DMS79 (cell line): ENCODE measurements at regions not wholly inside any gene's neighbourhood (a gene's known extent, or its start where the extent isn't known, plus 50 kb on each side); places are given as distances from the start of the nearest gene placed in this dataset.
"Not testable (repeated sequence)": the region's sequence is repeated elsewhere in the genome, so short reads cannot be mapped to it uniquely, and the experiment has no call there.

ENCODE experiments used
- DNase-seq: peaks from one replicate; lab custom pipeline; 2025; lab: John Stamatoyannopoulos, UW

GRCh38 chr6:68059261-68059660 is 575.8 kb upstream of the ADGRB3 start:
- DNase-seq = no peak

DNA sequence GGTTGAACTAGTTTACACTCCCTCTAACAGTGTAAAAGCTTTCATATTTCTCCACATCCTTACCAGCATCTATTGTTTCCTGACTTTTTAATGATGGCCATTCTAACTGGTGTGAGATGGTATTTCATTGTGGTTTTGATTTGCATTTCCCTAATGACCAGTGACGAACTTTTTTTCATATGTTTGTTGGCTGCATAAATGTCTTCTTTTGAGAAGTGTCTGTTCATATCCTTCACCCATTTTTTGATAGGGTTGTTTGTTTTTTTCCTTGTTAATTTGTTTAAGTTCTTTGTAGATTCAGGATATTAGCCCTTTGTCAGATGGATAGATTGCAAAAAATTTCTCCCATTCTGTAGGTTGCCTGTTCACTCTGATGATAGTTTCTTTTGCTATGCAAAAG is 578.5 kb upstream of the ADGRB3 start:
- not testable (repeated sequence) for DNase-seq

DNA sequence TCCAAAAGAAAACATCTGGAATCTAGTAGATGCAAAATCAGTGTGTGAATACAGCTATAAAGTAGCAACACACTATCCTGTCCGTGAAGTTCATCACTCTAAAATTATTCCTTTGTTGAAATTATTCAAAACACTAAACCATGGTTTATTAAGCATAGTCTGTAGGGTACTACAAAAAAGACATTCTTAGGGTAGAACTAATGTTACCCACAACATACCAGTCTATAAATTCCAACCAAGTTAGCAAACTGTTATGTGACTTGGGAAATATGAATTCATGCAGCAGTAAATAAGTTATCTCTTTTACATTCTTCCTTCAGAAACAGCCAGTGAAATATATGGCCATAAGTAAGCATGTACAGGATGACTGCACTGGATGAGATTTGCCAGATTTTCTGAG is 580.3 kb upstream of the ADGRB3 start:
- no peak for DNase-seq

DNA sequence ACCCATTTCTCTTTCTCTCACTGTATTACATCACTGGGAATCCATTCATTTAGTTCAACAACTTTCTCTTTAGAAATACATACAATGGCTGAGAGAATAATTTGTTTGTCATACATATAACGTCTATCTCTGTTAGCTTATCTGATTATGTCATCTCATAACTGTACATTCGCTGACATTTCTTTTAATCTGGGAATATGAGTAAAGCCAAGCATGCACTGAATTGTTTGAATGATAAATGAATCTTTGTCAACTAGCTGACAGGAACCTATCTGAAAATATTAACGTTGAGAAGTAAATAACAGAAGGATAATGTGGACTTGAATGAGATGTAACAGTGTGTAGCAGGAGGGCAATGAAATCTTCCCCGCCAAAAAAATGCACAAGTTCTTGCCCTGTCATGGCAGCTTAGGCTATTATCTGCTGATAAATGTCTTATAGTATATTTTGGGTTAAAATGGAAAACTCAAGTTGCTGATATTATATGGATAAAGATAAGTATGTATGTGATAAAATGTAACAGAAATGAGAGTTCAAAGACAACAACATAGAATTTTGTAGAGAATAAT is 581.2 kb upstream of the ADGRB3 start:
- no peak for DNase-seq

DNA sequence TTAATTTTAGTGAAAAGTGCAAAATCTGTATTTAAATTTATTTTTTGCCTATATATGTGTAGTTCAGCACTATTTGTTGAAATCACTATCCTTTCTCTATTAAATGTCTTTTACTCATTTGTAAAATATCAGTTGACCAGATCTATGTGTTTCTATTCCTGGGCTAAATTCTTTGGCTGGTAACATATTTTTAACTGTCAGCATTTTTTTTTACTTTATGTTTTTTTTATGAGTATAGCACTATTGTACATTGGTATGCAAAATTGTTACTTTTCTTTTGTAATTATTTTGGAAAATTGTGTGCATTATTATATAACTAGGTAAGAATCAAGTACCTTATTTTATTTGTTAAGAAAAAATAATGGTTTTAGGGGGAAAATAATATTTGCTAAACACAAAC is 582.8 kb upstream of the ADGRB3 start:
- no peak for DNase-seq

DNA sequence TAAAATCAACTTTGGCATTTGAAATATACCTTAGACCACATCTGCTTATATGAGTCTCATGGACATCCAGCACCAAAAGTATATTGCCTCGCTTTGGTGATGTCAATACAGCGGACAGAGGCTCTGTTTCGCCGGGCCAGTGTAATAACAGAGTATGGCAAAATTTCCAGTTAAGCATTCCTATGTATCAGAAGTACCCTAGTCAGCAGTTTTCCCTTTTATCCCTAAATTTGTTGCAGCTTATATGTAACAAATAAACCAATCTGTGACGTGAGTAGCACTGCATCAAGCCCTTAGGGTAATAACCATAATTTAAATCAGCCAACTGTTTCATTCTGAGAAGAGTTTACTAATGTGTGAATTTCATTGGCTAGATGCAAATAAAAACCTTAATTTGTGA is 585.5 kb upstream of the ADGRB3 start:
- DNase-seq = no peak

DNA sequence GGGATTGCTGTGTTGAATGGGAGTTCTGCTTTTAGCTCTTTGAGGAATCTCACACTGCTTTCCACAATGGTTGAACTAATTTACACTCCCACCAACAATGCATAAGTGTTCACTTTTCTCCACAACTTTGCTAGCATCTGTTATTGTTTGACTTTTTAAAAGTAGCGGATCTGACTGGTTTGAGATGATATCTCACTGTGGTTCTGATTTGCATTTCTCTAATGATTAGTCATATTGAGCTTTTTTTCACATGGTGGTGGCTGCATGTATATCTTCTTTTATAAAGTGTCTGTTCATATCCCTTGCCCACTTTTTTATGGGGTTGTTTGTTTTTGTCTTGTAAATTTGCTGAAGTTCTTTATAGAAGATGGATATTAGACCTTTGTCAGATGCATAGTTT is 588.3 kb upstream of the ADGRB3 start:
- no peak for DNase-seq

GRCh38 chr6:68046302-68046701 is 588.8 kb upstream of the ADGRB3 start:
- no peak for DNase-seq

DNA sequence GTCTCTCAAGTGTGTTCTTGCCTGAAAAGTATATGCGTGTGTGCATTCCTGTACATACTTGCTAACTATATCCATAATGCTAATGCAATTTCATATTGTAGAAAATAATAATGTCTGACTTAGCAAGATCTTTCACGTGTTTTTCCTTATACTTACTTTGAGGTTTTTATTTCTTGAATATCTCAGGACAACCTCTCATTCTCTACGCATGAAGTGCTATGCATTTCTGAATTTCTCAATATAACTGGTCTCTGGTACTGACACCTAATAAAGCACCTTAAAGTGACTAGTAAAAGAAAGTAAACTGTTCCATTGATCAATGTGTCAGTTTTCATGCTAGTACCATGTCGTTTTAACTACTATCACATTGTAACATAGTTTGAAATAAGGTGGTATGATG is 589.9 kb upstream of the ADGRB3 start:
- DNase-seq = no peak

DNA sequence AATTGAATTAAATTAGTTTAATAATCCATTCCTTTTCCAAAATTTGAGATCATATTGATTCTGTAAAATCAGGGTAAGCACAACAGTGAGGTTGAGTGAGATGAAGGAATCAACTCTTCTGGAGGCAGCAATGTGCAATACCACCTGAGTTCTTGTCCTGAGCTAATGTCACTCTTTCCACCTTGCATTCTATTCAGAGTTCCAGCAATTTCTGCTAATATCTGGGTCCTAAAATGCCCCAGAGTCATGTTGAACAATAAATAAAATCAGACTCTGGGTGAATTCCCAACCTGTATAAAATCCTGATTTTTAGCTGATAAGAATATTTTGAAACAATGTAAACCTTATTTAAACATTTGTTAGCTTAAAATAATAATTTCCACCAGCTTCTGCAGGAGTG is 590.8 kb upstream of the ADGRB3 start:
- DNase-seq = no peak

DNA sequence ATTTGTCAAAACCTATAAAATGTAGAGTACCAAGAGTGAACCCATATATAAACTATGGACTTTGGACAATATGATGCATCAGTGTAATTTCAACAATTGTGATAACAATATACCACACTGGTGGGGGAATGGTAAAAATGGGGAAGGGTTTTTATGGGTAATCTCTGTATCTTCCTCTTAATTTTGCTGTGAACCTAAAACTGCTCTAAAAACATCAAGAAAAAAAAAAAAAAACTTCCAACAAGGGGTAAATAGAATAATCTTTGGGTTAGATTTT is 592.0 kb upstream of the ADGRB3 start:
- DNase-seq = no peak

DNA sequence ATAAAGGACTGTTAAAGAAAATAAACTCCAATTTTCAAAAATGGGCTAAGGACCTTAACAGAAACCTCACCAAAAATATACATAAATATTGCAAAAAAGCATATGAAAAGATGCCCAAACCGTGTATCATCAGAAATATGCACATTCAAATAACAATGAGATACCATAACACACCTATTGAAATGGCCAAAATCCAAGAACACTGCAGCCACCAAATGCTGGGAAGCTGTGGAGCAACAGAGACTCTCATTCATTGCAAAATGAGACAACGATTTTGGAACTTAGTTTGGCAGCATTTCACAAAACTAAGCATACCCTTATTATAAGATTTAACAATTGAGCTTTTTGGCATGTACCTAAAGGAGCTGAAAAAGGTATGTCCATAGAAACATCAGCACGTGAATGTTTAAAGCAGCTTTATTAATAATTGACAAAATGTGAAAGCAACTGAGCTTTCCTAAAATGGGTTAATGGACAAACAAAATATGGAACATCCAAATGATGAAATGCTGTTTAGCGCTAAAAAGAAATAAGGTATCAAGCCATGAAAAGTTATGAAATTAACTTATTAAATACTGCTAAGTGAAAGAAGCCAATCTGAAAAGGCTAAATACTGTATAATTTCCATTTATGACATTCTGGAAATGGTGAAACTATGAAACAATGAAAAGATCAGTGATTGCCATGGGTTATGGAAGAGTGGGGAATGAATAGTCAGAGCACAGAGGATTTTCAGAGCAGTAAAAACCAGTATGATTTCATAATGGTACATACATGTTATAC is 592.6 kb upstream of the ADGRB3 start:
- no peak for DNase-seq

DNA sequence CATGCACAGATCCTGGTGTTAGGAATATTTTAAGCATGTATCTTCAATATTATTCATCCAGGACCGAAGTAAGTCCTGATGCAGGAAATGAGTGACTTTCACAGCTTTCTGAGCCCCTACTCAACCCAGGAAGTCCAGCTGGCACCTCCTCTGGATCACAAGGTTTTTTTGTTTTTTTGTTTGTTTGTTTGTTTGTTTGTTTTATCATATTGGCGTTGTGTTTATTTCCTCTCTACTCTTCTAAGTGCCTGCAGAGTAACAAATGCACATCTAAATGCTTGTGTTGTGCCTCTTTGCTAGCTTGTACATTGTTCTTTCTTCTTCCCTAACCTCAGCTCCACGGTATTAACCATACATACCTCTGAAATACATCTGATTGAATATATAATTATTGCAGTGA is 594.3 kb upstream of the ADGRB3 start:
- DNase-seq = no peak

GRCh38 chr6:68040312-68040778 is 594.7 kb upstream of the ADGRB3 start:
- DNase-seq = no peak

- DNase-seq = no peak
Observed at GRCh38 chr6:68039641-68040311, 595.3 kb upstream of the ADGRB3 start.

DNA sequence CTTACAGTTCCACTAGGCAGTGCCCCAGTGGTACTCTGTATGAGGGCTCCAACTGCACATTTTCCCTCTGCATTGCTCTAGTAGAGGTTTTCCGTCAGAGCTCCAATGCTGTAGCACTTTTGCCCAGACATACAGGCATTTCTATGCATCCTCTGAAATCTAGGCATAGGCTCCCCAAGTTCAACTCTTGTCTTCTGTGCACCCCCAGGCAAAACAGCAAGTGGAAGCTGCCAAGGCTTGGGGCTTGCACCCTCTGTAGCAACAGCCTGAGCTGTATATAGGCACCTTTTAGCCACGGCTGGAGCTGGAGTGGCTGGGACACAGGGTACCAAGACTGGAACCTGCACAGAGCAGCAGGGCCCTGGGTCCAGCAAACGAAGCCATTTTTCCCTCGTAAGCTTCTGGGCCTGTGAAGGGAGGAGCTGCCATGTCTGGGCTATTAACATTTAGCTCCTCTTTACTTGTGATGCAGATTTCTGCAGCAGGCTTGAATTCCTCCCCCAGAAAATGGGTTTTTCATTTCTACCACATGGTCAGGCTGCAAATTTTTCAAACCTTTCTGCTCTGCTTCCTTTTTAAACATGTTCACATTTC is 596.2 kb upstream of the ADGRB3 start:
- no peak for DNase-seq

DNA sequence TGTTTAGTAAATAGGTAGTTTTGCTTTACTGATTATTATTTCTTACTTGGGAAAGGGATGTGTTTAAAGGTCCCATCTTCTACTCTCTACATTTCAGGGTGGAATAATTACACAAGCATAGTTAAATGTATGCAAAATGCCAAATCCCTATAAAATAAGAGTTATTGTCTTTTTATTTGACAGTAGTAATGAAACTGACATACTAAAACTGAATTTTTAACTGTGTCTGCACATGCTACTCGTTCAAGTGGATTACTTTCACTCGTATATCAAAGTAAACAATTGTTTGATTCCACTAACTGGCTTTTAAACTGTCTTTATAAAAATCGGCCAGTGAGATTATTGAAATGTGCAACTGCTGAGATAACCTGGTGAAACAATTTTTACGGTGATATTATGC is 602.9 kb upstream of the ADGRB3 start:
- DNase-seq = no peak

DNA sequence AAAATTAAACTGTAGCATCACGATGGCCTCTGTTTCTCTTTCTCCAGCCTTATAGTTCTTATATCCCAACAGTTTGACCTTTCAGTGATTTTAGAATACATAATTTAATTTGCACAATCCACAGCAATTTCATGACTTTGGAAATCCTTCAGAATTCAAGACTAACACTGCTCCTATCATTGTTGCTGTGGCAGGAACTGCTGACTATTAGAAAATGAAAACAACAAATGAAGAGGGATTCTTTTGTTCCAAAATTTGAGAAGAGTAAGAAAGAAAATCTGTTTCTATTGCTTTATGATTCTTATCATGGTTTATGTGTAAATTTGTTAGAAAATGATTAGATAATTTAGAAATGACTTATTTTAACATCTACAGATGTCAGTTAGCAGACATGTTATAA is 604.0 kb upstream of the ADGRB3 start:
- no peak for DNase-seq

DNA sequence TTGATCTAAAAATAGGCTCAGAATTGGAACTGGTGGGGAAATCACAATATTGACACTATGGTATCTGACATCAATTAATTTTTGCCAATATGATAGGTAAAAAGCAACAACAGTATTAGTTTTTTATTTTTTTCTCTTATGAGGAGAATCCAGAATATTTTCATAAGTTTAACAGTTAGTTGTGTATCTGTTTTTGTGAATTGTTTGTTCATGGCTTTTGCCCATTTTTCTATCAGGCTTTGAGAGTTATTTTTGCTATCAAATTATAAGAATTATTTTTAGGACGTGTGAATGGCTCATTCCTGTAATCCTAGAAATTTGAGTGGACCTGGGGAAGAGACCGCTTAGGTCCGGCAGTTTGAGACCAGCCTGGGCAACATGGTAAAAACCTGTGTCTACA is 608.6 kb upstream of the ADGRB3 start:
- no peak for DNase-seq

GRCh38 chr6:68025764-68026163 is 609.3 kb upstream of the ADGRB3 start:
- no peak for DNase-seq

DNA sequence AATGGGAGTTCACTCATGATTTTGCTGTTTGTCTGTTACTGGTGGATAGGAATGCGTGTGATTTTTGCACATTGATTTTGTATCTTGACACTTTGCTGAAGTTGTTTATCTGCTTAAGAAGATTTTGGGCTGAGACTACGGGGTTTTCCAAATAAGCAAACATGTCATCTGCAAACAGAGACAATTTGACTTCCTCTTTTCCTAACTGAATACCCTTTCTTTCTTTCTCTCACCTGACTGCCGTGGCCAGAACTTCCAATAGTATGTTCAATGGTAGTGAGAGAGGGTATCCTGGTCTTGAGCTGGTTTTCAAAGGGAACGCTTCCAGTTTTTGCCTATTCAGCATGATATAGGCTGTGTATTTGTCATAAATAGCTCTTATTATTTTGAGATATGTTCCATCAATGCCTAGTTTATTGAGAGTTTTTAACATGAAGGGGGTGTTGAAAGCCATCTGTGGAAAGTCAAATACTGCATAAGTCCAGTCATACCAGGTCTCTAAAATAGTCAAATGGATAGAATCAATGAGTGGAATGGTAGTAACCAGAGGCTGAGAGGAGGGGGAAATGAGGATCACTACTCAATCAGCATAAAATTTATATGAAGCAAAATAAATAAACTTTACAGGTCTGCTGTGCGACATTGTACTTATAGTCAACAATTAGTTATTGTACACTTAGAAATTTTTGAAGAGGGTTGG is 610.4 kb upstream of the ADGRB3 start:
- no peak for DNase-seq

DNA sequence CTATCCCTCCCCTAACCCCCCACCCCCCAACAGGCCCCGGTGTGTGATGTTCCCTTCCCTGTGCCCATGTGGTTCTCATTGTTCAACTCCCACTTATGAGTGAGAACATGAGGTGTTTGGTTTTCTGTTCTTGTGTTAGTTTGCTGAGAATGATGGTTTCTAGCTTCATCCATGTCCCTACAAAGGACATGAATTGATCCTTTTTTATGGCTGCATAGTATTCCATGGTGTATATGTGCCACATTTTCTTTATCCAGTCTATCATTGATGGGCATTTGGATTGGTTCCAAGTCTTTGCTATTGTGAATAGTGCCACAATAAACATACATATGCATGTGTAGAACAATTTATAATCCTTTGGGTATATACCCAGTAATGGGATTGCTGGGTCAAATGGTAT is 612.1 kb upstream of the ADGRB3 start:
- not testable (repeated sequence) for DNase-seq
